Stimulated activated CD4-positive, alpha-beta T cell treated with anti-CD3 and anti-CD28 coated beads, Interleukin-1b, Interleukin-23, amount 100 ng/mL, for 48 hours (primary cell): ENCODE measurements at regions not wholly inside any gene's neighbourhood (a gene's known extent, or its start where the extent isn't known, plus 50 kb on each side); places are given as distances from the start of the nearest gene placed in this dataset.

Experiments used
- DNase-seq: peaks from one replicate; pipeline ENCODE4 v3.0.0-alpha.2; 2020

DNA sequence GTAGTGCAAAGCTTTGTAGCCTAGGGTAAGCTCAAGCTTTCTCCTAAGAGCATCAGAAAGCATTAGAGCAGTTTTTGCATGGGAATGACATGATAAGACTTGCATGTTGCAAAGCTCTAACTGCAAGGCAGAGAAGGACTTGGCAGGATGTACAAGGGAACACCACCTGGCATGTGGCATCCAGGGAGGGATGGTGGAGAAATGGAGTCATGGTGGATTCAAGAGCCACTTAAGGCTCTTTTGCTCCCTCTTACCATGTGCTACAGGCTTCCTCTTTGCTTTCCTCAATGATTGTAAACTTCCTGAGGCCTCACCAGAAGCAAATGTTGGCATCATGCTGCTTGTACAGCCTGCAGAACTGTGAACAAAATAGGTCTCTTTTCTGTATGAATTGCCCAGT, 266.0 kb downstream of the GLI2 start:
- no peak for DNase-seq

DNA sequence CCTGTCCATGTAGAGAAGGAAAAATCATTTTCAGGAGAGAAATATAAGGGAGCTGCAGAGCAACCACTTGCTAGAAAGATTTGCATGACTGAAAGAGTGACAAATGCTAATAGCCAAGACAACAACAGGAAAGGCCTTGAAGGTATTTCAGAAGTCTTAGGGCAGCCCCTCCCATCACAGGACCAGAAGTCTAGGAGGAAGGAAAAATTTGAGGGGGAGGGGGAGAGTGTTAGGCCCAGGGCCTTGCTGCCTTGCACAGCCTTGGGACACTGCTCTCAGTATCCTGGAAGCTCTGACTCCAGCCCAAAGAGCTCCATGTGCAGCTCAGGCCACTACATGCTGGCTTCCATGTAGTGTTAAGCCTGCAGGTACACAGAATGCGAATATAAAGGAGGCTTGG, 266.9 kb downstream of the GLI2 start:
- no peak for DNase-seq

DNA sequence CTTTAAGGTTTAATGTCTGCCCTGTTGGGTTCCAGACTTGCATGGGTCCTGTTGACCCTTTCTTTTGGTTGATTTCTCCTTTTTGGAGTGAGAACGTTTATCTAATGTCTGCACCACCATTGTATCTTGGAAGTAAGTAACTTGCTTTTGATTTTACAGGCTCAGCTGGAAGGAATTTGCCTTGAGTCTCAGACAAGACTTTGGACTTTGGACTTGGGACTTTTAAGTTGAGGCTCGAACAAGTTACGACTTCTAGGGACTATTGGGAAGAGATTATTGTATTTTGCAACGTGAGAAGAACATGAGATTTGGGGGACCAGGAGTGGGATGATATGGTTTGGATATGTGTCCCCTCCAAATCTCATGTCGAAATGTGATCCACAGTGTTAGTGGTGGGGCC, 267.7 kb downstream of the GLI2 start:
- DNase-seq, result no peak

DNA sequence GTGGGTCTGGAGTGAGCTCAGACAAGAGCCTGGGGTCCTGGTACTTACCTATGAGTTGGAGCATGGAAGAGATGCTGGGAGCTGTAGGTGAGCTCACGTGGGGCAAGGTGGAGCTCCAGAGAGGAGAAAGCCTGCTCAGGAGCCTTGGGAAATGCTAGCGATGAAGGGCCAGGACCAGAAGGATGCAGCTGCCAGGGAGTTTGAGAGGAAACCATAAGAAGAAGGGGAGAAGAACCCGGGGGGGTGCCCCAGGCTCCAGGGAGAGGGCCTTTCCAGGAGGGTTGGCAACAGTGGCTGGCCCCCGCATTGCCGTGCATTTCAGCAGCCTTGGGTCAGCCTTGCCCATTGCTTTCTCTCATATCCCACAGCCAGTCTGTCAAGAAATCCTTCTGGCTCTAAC, 268.7 kb downstream of the GLI2 start:
- DNase-seq, result no peak

DNA sequence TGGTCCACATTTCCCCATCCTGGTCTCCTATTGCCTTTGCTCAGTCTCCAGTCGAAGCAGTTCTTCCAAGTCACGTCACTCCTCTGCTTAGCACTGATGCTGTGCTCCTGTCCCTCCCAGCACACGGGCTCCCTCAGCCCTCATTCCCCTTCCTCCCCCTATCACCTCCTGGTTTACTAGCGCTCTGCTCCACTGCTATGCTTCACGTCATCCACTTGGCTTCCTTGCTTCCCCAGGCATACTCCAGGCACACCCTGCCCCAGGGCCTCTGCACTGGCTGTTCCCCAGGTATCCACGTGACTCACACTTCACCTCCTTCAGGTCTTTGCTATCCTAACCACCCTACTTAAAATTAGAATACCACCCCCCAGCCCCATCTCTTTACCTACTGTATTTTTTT, 269.3 kb downstream of the GLI2 start:
- no peak for DNase-seq

DNA sequence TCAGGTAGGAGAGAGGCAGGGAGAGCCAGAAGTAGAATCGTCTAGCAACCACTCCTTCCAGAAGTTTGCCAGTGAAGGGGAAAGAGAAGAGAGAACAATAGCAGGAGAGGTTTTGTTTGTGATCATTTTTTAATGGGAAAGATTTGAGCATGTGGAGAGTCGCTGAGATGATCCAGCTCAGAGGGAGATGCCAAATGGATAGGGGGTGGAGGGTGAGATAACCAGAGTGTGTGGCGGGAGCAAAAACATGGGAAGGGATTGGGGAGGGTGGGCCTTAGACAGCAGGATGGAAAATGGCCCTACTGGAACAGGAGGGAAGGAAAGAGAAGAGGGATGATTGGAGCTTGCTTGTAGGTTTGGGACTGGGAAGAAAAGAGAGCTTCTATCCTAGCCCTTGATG, 269.8 kb downstream of the GLI2 start:
- no peak for DNase-seq

DNA sequence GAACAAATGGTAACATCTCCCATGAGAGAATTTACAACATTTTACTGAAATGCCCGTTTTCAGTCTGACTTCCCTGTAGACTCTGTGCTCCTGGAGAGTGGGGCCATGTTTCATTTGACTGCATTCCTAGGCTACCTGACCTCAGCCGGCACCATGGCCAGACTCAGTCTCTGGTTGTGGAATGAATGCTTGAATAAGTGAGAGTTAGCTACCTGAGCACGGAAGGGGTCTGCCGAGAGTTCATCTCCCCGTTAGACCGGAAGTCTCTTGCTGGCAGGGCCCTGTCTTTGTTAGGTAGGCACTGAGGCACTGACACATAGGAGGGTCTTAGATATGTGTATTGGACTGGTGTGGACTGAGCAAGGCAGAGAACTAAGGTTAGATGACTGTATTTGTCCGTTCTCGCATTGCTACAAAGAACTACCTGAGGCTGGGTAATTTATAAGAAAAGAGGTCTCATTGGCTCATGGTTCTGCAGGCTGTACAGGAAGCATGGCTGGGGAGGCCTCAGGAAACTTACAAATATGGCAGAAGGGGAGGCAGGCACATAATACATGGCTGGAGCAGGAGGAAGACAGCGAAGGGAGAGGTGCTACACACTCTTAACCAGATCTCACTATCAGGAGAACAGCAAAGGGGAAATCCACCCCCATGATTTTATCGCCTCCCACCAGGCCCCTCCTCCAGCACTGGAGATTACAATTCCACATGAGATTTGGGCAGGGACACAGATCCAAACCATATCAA, 271.2 kb downstream of the GLI2 start:
- no peak for DNase-seq

DNA sequence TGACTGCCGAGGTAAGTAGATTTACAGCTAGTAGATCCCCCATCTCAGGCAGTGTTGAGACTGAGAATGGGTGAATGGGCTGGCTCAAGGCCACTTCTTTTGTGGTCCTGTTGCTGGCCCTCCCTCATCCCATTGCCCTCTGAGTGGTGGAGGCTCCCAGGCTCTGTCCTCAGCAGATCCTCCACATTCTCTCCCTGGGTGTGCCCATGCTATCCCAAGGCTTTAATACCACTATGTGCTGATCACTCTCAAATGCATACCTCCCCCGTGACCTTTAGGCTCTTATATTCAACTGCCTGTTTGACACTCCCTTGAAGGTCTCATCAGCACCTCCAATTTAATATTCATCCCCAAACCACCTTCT, 271.8 kb downstream of the GLI2 start:
- DNase-seq, result no peak

DNA sequence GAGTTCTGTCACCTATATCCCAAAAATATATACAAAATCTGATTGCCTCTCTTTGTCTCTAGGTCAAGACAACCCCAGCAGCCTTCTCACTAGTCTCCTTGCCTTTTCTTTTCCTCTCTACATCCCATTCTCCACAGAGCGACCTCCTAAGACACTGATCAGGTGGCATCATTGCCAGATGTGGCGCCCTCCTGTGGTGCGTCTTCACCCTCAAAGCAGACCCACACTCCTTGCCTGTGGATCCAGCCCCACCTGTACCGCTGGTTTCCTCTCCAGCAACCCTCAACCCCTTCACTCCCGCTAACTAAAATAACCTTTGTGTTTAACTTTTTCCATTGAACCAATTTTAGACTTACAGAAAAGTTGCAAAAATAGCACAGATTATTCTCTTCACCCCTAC, 273.3 kb downstream of the GLI2 start:
- DNase-seq, result no peak

DNA sequence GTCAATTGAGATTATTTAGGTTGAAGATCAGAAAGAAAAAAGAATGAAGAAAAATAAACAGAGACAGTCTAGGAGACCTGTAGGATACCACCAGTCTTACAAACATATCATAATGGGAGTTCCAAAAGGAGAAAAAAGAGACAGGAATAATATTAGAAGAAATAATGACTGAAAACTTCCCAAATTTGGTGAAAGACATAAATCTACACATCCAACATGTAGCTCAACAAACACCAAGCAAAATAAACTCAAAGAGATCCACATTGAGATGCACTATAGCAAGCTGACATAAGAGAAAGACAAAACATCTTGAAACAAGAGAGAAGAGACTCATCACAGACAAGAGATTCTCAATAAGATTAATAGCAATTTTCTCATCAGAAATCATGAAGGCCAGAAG, 274.0 kb downstream of the TFCP2L1 start:
- DNase-seq, result no peak

DNA sequence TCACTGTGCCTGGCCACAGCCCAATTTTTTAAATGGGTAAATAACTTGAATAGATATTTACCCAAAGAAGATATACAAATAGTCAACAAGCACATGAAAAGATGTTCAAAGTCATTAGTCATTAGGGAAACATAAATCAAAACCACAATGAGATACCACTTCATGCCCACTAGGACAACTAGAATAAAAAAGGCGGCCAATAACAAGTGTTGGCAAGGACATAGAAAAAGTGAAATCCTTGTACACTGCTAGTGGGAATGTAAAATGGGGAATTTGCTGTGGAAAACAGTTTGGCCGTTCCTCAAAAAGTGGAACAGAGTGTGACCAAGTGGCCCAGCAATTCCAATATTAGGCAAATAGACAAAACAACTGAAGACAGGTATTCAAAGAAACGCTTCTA, 270.1 kb downstream of the TFCP2L1 start:
- DNase-seq, result no peak

DNA sequence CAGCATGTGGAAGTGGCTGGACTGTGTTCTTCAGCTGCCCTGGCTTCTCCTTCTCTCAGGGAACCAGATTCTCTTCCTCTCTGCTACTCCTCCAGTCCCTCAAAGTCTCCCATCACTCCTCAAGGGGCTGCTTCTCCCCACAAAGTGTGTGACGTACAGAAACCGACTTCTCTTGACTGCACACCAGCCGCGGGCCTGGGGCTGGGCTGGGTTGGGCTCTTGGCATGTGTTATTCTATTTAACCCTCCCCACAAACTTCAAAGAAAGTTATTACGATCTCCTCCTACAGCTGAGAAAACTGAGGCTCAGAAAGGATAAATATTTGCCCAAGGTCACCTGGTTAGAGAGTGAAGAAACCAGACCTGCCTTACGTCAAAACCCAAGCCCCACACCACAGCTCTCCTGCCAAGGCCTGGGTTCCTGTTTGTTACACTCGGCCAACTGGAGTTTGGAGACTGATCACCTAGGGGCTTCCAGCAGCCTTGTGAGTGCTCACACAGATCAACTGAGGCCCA, 269.0 kb downstream of the TFCP2L1 start:
- no peak for DNase-seq

DNA sequence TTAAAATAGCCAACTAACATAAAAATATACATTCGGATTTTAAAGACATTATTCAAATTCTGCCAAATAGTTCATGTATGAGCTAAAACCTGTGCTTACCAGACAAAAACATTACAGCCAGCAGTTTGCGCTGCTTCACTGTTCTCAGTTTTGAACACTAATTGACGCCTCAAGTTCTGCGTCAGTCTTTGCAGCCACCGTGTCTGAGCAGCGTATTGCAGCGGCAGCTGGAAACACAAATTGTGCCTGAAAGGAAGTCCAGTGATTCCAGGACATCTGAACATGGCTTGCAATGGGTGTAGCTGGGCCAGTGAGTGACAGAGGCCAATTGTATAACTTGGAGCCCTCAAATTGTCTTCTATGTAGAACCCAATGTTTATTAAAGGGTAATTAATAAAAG, 267.6 kb downstream of the TFCP2L1 start:
- DNase-seq, result no peak

DNA sequence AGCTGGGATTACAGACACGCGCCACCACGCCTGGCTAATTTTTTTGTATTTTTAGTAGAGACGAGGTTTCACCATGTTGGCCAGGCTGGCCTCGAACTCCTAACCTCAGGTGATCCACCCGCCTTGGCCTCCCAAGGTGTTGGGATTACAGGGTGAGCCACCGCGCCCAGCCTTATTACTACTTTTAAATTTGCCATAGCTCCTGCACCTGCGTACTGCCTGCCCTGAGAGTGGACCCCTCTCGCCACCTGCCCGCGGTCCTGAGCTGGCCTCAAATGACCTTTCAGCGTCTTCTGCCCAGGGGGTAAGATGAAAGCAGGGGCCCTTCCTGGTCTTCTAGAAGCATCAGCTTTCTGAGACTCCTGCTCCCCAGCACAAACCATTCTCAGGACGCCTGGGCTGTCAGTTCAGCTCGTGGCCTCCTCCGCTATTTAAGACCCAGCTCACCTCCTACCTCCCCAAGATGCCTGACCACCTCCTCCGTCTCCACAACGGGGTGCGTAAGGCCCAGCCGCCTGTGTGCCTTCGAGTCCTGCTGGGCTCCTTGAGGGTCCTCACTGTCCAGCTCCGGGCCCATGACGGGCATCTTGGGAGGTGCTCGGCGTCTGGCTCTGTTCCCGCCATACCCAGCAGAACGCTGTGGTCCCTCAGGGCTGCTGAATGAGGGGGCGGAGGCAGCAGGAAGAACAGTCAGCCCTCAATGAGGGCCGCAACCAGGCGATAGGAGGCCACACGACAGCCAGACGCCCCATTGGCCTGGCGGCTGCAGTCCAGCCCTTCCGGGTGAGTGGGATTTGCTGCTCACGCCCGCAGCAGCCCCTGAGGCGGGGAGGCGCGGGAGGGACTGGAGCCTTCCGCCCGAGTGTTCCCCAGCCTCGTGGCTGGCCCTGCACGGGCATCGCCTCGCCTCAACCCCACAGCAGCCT, 266.6 kb downstream of the TFCP2L1 start:
- no peak for DNase-seq

DNA sequence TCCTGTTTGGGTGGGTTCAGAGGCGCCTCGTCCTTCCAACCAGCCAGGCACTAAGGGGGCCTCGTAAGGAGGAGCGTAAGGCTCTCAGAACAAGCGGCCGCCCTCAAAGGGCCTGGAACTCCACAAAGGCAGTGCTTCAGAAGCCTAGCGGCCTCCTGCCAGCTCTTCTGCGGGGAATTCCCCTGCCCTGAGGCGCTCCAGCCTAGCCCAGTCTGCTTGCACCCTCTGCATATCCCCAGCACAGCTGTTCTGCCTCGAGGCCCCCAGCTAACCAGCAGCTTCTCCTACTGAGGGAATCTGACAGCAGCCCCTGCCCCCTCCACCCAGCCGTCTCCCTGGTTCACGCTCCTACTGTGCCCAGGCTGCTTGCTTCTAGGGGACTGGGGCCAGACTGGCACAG, 265.9 kb downstream of the TFCP2L1 start:
- DNase-seq, result no peak

DNA sequence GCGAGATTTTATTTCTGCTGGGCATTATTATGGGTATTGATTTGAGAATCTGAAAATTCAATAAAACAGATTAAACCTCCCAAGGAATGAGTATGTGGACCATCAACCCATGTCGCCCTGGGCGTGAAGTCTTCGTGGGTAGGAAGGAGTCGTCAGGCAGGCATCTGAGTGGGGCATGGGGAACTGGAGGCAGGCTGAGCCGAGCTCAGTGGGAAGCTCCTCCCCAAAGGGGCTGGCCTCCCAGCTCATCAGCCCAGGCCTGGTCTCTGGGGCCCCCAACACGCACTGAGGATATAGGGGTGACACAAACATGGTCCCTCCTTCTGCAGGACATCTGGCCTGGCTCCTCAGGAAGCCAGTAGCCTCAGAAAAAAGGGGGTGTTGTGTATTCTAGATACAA, 265.2 kb downstream of the TFCP2L1 start:
- DNase-seq, result no peak

DNA sequence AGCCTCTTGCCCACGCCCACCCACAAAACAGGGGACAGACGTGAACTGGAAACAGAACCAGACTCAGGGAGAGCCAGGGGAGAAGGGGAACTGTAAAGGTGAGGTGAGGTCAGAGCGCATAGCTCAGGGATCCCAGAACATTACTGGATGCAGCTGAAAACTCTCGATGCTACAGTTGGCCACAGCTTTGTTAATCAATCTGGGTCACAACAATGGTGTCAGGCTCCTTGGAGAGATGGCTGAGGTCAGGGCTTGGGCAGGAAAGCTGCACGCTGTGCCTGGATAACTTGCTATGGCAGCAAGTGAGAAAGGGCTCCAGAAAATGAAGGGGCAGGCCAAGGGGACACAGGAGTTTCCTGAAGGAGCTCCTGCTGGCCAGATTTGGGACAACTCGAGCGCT, 263.3 kb downstream of the TFCP2L1 start:
- no peak for DNase-seq

DNA sequence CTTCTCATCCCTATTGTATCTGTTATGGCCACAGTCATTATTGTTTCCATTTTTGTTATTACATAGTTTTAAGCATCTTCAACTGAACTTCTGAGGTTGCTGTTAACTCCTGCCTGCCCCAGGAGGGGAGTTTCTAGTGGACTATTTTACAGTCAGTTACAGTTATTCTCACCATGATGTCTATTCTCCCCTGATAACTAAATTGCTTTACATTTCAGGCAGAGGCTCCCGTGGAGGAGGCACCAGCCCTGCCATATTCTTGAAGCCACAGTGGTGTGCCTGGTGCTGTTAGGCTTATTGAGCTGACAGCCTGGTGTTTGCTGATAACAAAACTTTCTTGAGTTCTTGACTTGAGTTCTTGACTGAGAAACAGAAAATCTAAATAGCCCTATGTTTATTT, 256.4 kb downstream of the TFCP2L1 start:
- no peak for DNase-seq

DNA sequence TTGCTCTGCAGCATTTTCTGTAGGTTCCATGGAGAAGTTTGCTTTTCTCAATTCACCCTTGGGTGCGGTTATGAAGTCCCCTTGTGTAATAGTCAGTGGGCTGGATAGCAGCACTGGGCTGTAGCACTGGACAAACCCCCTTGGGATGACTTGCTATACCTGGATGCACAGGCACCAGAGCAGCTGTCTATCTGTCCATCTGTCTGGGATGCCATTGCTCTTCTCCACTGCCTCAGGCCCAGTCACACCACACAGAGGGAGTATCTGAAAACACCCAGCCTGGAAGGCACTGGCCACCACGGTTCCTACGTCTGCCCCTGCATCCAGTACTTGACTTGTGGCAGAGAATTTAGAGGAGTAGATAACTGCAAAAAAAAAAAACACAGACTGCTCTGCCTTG, 254.5 kb downstream of the TFCP2L1 start:
- no peak for DNase-seq

DNA sequence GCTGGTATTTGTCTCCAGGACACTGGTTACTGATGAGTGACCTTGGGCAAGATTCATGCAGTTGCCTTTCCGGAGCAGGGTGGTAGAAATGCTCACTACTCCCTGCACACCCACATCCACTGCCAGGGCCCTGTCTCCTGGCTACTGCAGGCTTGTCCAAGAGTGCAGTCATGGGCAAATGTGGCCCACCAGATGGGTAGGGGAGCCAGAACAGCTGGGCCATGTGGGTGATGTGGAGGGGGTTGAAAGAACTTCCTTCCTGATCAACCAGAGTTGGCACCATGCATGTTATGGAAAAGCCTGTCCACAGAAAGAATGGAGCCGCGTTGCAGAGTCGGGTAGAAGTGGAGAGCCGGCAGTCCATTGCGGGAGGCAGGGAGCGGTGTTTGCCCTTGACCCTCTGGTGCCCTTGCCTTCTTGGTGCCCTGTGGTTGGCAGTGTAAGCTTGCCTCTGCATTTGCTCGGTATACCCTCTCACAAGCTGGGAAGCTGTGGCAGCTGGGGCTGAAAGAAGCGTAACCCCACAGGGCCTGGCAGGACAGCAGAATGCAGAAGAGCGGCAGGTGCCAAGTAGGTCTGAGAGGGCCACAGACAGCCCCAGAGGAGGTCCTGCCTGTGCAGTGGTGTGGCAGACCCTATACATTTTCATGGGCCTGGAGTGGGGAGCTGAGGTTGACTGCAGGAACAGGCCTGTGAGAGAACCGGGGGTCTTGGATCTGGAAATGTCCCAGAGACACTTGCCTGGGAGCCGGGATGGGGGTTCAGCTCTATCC, 253.2 kb downstream of the TFCP2L1 start:
- no peak for DNase-seq

DNA sequence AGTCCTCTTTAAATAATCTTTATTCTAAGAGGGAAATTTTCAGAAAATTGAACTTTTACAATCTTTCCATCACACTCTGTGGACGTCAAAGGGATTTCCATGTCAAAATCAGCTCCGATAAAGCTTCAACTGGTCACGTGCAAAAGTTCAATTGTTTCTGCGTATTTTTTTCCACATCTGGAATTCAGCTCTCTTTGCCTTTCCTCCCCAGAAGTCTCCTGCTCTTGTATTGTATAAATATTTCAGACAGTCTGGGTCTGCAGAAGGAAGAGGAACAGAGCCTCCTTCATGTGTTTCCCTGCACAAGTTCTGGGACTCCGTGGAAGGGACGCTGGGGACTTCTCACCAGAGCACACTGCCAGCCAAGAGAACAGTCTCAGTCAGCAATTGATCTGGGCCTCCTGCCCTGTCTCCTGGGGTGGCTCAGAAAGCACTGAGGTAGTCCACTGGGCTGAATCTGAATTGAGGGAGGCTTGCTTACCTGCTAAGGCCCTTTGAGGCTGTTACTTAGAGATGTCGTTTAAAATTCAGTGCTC, 251.5 kb downstream of the TFCP2L1 start:
- DNase-seq, result no peak

DNA sequence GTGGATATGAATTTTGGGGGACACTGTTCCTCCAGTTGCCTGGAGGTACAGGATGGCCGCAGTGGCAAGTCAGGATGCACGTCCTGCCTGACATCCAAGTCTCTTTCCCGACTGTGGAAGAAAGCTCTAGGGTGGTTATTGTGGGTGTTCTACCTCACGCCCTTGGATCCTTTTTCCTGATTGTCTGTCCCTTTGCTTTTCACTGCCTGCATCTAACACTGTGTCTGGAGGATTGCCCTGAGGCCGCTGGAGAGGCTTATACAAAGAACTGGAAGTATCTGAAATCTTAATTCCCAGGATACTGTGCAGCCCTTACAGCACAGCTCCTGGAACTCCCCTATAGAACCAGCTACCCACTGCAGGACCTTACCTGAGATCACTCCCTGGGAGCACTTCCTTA, 250.5 kb downstream of the TFCP2L1 start:
- no peak for DNase-seq

DNA sequence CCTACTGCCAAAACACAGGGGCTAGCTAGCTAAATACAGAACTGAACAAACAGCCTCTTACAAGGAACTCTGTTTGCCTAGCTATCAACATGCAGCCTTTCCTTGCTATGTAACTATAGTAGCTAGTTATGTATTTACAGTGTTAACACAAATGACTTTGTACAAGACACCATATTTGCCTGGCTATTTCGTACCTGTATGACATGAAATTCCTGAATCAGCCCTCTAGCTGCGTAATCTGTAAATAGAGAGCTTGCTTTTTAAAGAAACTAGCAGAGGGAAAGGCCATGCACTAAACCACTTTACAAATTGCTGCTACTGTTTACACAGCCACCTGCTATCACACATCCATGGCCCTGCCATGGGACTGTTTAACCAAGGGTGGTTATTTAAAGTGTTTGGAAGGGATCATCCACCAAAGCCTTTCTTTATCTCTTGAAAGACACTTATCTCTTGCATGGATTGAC, 248.7 kb downstream of the TFCP2L1 start:
- DNase-seq, result no peak
